Chondrocyte (in vitro differentiated cells): ENCODE measurements at regions not wholly inside any gene's neighbourhood (a gene's known extent, or its start where the extent isn't known, plus 50 kb on each side); places are given as distances from the start of the nearest gene placed in this dataset.
"Not testable (repeated sequence)": the region's sequence is repeated elsewhere in the genome, so short reads cannot be mapped to it uniquely, and the experiment has no call there.

Experiments
- DNase-seq: peaks from one replicate; pipeline ENCODE4 v3.0.0; 2021; ENCODE audit warnings: mixed read lengths, low spot score
- H3K27ac Mint-ChIP-seq: one replicate; pipeline ENCODE4 v1.8.0; 2021; ENCODE audit warnings: mild to moderate bottlenecking, moderate library complexity, mixed read lengths; ENCODE audit not compliant: unreplicated experiment
- H3K27me3 Mint-ChIP-seq: 2 replicates; pipeline ENCODE4 v1.8.0; 2021; ENCODE audit warnings: low read depth, mixed read lengths
- H3K36me3 Mint-ChIP-seq: 2 replicates; pipeline ENCODE4 v1.8.0; 2021; ENCODE audit warnings: low read depth, mixed read lengths
- H3K4me1 Mint-ChIP-seq: 2 replicates; pipeline ENCODE4 v1.8.0; 2021; ENCODE audit warnings: low read depth, mild to moderate bottlenecking, mixed read lengths
- H3K4me3 Mint-ChIP-seq: one replicate; pipeline ENCODE4 v1.8.0; 2021; ENCODE audit warnings: mild to moderate bottlenecking, moderate library complexity, mixed read lengths; ENCODE audit not compliant: unreplicated experiment
- H3K9me3 Mint-ChIP-seq: 2 replicates; pipeline ENCODE4 v1.8.0; 2021; ENCODE audit warnings: low read depth, mixed read lengths
- TF ChIP-seq, protein P1 (sequence below): fragments of 200-600 bp; sonication (generic); IDR thresholded peaks from 2 replicates; pipeline ENCODE4 v1.5.0; 2021; ENCODE audit warnings: antibody characterized with exemption, mild to moderate bottlenecking, moderate library complexity

DNA sequence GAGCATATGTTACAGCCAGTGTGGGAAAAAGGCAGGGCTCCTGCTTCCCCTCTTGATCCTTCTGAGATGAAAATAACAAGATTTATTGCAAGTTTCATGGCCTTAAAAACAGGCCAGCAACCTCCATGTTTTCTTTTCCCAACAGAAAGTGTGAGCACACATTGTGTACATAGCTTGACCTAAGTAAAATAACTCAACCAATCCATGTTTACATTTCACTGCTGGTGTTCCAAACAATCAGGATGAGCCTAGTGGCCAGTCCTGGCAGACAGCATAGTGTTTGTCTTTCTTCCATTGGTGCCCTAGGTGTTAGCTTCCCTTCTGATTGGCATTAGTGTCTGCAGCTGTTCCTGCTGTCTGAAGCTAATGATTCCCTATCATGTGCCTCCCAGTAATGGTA is 847.7 kb downstream of the EPHA3 start:
- TF ChIP-seq, protein P1, sequence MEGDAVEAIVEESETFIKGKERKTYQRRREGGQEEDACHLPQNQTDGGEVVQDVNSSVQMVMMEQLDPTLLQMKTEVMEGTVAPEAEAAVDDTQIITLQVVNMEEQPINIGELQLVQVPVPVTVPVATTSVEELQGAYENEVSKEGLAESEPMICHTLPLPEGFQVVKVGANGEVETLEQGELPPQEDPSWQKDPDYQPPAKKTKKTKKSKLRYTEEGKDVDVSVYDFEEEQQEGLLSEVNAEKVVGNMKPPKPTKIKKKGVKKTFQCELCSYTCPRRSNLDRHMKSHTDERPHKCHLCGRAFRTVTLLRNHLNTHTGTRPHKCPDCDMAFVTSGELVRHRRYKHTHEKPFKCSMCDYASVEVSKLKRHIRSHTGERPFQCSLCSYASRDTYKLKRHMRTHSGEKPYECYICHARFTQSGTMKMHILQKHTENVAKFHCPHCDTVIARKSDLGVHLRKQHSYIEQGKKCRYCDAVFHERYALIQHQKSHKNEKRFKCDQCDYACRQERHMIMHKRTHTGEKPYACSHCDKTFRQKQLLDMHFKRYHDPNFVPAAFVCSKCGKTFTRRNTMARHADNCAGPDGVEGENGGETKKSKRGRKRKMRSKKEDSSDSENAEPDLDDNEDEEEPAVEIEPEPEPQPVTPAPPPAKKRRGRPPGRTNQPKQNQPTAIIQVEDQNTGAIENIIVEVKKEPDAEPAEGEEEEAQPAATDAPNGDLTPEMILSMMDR = peak; percentile 34
- H3K4me1 Mint-ChIP-seq = peaks cover 55% of the 10 kb centered on the region
- no peak for DNase-seq
- H3K27me3 Mint-ChIP-seq = no peaks in the 10 kb centered on the region
- H3K27ac Mint-ChIP-seq = peak overlapping the region; percentile 79
- H3K9me3 Mint-ChIP-seq = peaks cover 3% of the 10 kb centered on the region
- H3K36me3 Mint-ChIP-seq = peaks cover 3% of the 10 kb centered on the region
- no peak overlapping the region for H3K4me3 Mint-ChIP-seq

DNA sequence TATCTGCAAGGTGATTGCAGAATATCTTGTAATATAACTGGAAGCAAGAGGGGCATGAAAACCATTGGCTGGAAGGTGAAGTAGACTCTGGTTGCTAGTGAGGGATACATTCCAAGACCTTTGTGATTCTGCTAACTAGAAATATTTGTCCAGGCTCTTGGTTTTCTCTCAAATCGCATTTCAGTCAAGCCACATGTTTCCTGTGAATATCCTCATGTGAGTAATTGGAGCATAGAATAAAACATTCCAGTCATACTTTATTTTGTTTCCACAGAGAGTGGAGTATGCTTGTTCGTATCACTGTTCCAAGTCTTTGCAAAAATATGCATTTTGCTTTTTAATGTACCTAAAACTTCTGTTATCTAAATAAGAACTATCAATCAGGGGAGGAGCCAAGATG is 850.0 kb downstream of the EPHA3 start:
- Mint-ChIP-seq H3K4me3 (peak overlapping the region; percentile 3), H3K4me1 (peaks cover 46% of the 10 kb centered on the region)
- DNase-seq = no peak

DNA sequence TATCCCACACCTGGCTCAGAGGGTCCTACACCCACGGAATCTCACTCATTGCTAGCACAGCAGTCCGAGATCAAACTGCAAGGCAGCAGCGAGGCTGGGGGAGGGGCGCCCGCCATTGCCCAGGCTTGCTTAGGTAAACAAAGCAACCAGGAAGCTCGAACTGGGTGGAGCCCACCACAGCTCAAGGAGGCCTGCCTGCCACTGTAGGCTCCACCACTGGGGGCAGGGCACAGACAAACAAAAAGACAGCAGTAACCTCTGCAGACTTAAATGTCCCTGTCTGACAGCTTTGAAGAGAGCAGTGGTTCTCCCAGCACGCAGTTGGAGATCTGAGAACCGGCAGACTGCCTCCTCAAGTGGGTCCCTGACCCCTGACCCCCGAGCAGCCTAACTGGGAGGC is 850.7 kb downstream of the EPHA3 start:
- not testable (repeated sequence) for DNase-seq, H3K4me3 Mint-ChIP-seq, H3K36me3 Mint-ChIP-seq, H3K27ac Mint-ChIP-seq, H3K9me3 Mint-ChIP-seq, H3K27me3 Mint-ChIP-seq
- H3K4me1 Mint-ChIP-seq = peaks cover 46% of the 10 kb centered on the region

More for the DNA sequence above, 850.0 kb downstream of the EPHA3 start:
- Mint-ChIP-seq H3K9me3 (peaks cover 3% of the 10 kb centered on the region), H3K27ac (peak overlapping the region; percentile 71), H3K27me3 (no peaks in the 10 kb centered on the region), H3K36me3 (peaks cover 4% of the 10 kb centered on the region)
- TF ChIP-seq, protein P1 = no peak

DNA sequence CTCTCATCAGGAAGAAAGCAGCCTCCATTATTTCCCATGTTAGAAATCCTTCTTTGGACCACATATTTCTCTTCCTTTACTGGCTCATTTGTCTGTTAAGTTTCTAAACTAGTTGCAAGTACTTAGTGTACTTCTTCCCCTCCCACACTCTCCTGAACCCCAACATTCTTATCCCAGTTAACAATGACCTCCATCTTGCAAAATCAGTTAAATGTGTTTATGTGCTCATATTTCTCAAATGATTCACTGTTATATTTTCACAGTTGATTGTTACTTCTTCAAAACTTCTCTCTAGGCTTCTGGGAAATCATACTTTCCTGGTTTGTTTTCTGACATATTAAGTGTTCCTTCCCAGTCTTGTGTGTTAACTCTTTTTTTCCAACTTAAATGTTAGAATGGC is 856.9 kb downstream of the EPHA3 start:
- H3K4me3 Mint-ChIP-seq = no peak overlapping the region
- peaks cover 8% of the 10 kb centered on the region for H3K9me3 Mint-ChIP-seq
- H3K27me3 Mint-ChIP-seq = no peaks in the 10 kb centered on the region
- peaks cover 38% of the 10 kb centered on the region for H3K4me1 Mint-ChIP-seq
- H3K27ac Mint-ChIP-seq = peak overlapping the region; percentile 86
- no peak for DNase-seq
- peaks cover 3% of the 10 kb centered on the region for H3K36me3 Mint-ChIP-seq
- TF ChIP-seq, protein P1 = no peak

DNA sequence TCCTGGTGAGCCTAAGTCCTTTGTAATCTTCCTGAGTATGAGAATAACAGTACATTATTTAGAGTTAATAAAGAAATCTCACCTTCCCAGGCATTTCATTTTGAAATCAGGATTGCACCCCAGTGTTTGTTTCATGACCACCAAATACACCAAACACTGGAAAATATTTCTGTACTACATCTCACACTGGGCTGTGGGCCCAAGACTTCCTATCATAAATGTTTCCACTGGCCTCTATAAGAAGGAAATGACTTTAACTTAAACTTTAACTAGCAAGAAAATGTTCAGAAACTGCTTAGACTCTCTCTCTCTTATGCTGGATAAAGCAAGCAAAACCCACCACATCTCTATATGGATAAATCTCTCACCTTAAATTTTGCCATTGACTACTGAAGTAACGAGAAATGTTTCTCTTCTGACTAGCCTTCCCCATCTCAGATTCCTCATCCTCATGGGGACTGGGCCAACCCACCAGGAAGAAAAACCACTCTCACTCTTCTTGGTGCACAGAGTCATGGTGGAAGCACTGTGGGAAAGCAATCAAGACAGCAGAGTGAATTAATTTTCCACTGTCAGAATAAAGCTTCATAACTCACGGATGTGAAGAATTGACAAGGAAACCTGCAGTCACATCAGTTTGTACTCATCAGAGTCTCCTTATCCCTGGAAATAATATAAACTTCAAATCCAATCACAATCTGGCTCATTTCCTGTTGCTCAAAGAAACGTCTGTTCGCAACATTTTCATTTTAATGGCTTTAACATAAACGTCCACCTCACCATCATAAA is 859.6 kb downstream of the EPHA3 start:
- TF ChIP-seq, protein P1 = no peak
- DNase-seq = no peak
- H3K36me3 Mint-ChIP-seq = peaks cover 3% of the 10 kb centered on the region
- peaks cover 43% of the 10 kb centered on the region for H3K4me1 Mint-ChIP-seq
- no peaks in the 10 kb centered on the region for H3K27me3 Mint-ChIP-seq
- peaks cover 8% of the 10 kb centered on the region for H3K9me3 Mint-ChIP-seq
- H3K4me3 Mint-ChIP-seq = no peak overlapping the region
- H3K27ac Mint-ChIP-seq = no peak overlapping the region

DNA sequence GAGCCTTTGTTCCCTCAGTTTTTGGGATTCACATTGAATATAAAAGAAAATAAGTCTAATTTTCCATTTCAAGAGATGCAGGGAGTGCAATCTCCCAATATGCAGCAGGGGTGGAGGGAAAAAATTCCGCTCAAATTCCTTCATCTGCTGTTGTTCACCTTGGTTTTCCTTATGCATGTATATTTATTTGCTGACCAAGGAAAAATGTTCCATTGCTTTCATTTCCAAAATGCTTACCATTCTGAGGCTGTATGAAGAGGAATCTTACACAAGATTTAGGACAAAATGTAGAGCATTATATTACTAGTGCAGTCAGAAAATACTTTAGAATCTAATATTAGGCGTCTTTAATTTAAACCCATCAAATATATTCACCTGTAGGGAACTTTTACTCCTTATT is 863.9 kb downstream of the EPHA3 start:
- TF ChIP-seq, protein P1 = no peak
- Mint-ChIP-seq H3K9me3 (peaks cover 4% of the 10 kb centered on the region), H3K36me3 (peaks cover 2% of the 10 kb centered on the region), H3K27ac (no peak overlapping the region), H3K4me1 (peaks cover 18% of the 10 kb centered on the region), H3K4me3 (no peak overlapping the region), H3K27me3 (no peaks in the 10 kb centered on the region)
- DNase-seq = no peak
